ENCODE measurements at regions not wholly inside any gene's neighbourhood (a gene's known extent, or its start where the extent isn't known, plus 50 kb on each side); places are given as distances from the start of the nearest gene placed in this dataset.
"Not testable (repeated sequence)": the region's sequence is repeated elsewhere in the genome, so short reads cannot be mapped to it uniquely, and the experiment has no call there.

DNA sequence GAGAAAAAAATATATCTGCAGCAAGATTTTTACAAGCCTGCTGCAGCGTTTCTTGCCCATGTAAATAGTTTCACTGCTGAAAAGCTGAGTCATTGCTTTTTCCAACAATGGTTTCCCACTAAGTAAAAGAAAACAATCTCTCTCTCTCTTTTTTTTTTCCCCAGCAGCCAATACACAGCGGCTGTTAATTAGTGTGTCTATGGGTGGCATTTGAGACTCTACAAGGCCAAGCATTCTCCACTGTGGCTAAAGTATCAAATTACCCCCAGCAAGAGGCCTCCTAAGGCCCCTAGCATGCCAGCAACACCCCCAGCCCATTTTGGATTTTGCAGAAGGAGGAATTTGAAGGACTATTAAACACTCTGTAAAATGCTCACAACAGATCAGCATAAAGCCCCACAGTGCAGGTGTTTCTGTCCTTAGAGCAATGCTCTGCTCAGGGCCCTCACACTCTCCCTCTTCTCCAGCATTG lies 837.4 kb downstream of the TRIML1 start:
- no peak for DNase-seq

DNA sequence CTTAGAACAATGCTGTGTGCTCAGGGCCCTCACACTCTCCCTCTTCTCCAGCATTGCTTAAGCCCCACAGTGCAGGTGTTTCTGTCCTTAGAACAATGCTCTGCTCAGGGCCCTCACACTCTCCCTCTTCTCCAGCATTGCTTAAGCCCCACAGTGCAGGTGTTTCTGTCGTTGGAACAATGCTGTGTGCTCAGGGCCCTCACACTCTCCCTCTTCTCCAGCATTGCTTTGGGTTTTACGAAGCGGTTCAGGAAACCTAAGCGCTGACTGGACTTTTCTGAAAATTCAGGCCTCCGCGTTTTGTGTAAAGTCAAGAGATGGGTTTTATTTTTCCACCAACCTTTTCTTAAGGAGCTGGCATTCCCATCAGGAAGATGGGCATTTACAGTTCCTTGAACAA lies 838.0 kb downstream of the TRIML1 start:
- DNase-seq: not testable (repeated sequence)

DNA sequence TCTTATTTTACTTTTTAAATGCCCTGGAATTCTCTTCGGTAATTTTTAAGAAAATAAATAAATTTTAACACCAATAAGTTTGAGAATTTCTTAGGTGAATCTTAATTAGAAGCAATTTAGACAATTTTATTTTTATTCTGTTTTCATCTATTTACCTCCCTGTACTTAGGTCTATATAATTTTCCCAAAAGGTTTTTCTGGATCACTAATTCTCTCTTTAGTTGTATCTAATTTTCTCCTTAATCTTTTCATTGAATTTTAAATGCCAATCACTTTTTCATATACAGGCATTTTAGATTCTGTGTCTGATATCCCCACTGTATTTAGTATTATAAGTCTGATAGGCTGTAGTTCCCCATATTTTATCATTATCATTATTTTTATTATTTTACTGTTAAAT lies 845.3 kb downstream of the TRIML1 start:
- DNase-seq: no peak

DNA sequence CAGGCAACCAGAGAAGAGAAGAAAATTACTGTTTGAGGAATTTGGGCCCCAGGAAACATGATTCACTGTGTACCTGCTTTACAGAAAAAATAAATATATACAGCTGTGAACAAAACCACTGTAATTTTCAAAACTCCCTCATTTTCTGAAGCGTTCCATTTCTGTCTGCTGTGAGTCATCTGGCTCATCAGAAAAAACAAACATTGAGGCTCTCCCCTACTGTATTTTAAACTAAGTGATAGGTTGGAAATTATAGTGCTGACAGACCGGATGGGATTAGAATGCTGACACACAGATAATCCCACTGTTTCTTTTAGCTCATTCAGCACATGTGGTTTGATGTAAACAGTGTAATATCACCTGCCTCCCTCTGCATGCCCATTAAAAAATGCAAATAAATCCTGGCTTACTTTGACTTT lies 847.0 kb downstream of the TRIML1 start:
- no peak for DNase-seq

DNA sequence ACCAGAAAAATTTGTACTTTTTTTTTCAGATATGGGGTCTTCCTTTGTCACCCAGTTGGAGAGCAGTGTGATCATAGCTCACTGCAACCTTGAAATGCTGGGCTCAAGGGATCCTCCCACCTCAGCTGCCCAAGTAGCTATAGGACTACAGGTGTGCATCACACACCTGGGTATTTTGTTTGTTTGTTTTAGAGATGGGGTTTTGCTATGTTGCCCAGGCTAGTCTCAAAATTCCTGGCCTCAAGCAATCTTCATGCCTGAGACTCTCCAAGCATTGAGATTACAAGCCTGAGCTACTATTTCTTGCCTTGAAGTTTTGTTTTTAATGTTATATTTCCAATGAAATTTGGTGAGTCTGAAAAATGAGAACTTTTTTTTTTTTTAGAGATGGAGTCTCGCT lies 847.8 kb downstream of the TRIML1 start:
- DNase-seq: no peak

DNA sequence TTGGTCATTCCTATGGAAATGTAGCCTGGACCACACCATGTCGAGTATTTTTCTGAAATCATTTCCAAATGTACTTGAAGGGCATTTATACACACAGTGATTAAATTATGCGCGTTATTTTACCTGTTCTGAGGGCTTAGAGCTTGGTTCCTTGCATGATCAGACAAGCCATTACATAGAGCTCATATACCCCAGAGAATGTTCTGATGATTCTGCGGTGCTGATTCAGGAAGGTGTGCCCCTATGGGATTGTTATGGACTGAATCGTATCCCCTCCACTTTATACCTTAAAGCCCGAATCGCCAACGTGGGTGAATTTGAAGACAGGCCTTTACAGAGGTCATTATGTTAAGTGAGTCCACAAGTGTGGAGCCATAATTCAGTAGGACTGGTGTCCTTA lies 848.9 kb downstream of the TRIML1 start:
- no peak for DNase-seq

DNA sequence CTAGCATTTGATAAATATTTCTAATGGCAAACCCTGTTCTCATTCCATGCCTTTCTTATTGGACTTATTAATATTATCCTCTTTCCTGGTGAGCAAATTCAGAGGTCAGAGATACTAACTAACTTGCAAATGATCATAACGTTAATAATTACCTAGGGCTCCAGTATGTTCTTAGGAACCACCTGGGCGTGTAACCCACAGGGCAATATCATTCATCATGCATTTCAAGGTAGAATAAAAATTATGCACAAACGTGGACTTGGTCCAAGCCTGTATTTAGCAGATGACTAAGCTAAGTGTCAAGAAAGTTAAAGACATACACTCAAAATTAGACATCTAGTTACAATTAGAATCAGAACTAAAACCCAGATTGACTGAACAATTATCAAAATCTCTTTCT lies 850.1 kb downstream of the TRIML1 start:
- no peak for DNase-seq

DNA sequence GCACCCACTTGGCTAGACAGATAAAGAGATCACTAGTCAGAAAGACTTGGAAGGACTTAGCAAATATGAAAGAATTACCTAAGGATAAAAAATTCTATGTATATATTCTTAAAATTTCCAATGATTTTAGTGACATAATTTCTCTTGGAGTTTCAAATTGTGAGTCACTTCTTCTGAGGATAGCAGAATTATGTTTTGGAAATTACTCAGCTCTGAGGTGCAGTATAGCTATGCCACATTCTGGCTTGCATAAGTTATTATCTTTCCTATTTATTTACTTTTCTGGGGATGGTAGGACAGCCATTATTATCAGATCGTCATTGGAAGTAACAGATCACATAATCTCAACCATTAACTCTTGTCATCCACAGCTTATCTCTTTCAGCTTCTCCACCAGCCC lies 853.5 kb downstream of the TRIML1 start:
- DNase-seq: no peak

DNA sequence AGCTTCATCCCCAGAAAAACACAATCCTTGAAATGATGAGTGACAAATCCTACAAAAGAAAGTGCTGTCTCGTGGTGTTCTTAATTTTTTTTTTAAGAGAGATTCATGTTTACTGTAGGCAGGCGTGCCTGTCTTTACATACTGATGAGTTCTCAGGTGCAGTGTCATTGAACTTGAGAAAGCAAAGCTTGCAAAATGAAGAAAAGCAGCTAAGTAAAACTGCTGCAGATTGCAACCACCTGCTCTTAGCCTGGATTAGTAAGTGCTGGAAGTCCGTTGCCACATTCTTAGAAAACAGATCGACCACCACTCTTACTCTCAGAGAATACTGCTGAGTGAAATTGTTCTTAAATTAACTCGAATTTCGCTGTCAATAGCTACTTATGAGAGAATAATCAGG lies 854.6 kb downstream of the TRIML1 start:
- no peak for DNase-seq

DNA sequence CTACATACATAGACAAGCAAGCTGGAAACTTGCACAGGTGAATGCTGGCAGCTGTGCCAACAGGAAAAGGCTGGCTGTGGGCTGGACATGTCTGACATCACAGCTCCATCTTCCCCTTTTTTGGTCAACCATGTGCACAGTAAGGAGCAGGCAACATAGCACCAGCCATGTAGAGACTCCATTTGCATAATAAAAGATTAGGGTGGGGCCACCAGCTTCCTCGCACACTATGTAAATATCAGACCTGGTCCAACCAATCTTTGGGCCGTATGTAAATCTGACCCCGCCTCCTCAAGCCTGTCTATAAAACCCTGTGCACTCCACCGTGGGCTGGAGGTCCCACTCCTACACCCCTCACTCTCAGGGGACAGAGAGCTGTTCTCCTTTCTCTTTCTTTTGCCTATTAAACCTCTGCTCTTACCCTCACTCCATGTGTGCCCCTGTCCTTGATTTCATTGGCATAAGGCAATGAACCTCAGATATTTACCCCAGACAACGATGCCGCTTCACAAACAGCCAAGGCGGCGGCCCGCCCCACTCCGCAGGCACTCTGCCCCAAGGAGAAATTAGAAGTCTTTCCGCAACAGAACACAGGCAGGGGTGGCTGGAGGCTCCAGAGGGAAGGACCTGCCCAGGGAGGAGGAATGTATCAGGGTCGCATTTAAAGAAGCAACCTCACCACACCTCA lies 862.2 kb downstream of the TRIML1 start:
- no peak for DNase-seq

DNA sequence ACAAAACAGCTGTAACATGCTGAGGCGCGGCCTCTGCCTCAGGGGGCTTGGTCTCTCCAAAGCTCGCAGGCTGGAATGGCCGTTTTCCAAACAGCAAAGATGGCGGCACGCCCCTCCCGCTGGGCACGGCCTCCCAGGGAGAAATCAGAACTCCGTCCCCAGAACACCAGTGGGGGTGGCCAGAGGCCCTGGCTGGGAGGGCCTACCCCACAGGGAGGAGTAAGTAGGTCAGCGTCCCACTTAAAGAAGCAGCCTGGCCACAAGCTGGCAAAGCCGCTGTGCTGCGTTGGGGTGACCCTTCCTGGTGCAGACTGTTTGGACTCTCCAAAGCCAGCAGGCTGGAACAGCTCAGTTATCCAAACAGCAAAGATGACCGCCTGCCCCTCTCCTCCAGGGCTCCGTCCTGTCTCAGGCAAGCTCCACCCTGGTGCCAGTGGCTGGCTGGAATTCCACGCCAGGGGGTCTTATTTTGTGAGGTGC lies 862.8 kb downstream of the TRIML1 start:
- no peak for DNase-seq

DNA sequence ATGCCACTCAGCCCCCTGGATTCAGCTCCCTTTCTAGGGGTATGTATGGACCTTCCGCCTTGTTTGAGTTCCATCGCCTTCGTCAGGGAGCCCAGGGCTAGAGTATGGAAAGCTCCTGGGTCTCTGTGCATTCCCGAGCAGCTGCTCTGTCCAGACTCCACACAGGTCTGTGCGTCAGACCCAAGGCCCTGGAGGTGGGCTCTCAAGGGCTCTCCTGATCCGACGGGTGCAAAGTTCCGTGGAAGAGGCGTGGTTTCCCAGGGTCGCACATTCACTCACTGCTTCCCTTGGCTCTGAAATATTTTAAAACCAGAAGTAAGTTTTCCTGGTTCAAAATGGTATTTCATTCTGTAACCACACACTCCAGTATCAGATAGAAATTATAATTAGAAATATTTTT lies 863.2 kb downstream of the TRIML1 start:
- no peak for DNase-seq

DNA sequence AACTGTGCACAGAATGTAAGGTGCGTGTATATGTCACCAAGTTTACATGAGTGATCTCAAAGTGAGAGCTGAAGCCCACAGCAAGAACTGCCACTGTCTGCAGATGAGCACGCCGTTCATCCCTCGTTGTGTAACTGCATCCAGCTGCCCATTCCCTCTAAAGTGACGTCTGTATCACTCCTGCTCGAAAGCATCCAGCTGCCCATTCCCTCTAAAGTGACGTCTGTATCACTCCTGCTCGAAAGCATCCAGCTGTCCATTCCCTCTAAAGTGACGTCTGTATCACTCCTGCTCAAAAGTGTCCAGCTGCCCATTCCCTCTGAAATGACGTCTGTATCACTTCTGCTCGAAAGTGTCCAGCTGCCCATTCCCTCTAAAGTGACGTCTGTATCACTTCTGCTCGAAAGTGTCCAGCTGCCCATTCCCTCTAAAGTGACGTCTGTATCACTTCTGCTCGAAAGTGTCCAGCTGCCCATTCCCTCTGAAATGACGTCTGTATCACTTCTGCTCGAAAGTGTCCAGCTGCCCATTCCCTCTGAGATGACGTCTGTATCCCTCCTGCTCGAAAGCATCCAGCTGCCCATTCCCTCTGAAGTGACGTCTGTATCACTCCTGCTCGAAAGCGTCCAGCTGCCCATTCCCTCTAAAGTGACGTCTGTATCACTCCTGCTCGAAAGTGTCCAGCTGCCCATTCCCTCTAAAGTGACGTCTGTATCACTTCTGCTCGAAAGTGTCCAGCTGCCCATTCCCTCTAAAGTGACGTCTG lies 871.4 kb downstream of the TRIML1 start:
- not testable (repeated sequence) for DNase-seq

DNA sequence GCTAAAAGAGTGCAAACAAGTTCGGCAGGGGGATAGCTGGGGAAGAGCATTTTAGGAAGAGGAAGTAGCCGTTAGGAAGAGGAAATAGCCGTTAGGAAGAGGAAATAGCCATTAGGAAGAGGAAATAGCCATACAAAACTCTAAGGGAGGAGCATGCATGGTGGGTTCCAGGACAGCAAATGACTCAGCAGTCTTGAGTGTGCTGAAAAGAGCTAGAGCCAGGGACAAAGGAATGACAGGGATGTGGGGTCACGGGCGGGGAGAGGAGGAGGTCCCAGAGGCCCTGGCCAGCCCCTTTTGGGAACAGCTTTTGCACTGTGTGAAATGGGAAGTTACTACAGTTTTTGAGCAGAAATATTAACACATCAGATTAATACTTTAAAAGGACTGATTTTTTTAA lies 882.6 kb downstream of the TRIML1 start:
- DNase-seq: no peak

DNA sequence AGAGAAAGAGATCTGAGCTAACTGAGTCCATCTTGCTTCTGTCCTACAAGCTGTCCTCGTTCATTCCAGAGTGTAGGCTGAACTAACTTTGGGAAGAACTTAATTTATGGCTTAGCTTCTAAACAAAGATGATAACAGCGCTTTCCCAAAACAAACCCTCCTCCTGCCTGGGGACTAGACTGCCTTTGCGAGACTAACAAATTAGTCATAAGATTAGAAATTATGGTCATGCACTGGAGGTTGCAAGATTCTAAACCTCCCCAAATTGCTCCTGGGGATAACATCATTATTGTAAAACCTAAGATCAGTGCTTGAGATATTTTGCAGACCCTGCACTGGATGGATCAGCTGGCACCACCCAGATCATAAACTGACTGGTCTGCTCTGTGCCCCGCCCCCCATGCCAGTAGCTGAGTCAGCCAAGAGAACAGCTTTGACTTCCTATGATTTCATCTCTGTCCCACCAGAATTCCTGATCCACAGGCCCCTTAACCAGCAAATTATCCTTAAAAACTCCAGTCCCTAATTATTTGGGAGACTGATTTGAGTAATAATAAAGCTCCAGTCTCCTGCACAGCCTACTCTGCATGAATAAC lies 883.3 kb downstream of the TRIML1 start:
- DNase-seq: no peak

DNA sequence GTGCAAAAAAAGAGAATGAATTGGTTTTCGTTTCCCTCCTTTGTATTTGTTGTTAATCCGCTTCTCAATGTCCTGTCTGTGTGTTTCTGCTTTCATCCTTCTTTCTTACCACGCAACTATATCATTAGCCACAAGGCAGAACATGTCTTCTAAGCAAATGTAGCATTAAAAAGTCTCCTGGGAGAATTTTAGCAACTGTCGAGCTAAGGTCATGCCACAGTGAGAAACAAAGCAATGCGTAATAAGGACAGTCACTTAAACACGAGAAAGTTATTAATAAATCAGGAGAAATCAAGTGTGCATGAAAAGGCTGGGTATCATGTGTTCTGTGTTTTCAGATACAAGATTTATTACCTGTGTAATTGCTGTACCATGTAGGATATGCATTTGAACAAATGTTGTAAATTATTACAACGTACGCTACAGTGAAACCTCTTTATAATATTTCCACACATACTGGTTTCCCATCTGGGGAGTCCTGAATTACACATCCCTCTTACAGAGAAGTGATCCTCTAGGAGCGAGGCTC lies 890.8 kb downstream of the TRIML1 start:
- DNase-seq: no peak

DNA sequence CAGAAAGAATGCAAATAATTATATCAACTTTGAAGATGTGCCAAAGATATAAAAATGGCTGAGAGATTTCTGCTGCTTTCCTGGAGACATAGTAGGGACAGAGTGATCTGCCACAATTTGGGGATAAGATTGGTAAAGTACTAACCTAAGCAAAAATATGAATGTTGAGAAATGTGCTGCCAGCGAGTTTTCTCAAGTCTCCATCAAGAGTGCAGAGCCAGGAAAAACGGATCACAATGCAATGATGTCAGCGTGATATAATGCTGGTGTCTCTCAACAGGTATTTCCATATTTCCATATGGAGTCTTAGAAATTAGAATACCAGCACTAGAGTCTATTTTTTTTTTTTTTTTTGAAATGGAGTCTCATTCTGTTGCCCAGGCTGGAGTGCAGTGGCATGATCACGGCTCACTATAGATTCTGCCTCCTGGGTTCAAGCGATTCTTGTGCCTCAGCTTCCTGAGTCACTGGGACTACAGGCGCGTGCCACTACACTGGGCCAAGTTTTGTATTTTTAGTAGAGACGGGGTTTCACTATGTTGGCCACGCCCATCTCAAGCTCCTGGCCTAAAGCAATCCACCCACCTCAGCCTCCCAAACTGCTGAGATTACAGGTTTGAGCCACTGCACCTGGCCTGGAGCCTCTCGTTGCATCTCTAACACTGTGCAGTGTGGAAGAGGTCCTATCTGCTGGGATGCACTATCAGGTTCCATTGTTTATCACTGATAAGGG lies 893.5 kb downstream of the TRIML1 start:
- no peak for DNase-seq

DNA sequence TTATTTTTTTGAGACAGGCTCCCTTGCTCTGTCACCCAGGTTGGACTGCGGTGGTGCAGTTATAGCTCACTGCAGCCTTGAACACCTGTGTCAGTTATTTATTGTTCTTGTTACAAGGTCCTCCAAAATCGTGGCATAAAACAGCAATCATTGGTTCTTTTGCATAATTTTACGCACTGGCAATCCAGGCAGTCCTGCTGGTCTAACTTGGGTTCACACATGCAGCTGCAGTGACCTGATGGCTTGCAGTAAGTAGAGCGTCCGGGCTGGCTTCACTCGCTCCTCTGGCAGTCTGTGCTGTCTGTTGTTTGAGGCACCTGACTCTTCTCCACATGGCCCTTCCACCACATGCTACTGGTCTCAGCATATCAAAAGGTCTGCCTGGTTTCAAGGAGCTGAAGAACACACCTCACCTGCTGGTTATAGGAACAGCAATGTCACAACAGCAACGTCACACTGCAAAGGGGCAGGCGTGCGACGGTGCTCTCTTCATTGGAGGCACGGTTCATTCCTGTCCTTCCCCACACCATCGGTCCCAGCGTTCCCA lies 894.6 kb downstream of the TRIML1 start:
- DNase-seq: no peak

DNA sequence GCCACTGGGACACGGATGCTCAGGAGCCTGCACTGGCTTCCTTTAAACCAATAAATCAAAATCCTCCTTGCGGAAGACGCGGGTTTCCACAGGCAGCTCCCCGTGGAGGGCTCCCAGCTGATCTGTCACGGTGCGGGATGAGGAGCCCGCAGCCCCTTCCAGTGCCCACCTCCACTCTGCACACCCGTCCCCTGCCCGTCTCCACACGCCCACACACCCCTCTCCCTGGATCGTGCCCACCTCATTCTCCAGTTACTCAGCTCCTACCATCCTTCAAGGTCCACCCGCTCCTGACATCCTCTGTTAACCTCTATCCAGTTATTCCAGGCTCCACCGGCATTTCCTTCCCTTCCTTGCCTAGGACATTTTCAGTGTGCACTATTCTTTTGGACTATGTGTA lies 895.9 kb downstream of the TRIML1 start:
- DNase-seq: no peak

DNA sequence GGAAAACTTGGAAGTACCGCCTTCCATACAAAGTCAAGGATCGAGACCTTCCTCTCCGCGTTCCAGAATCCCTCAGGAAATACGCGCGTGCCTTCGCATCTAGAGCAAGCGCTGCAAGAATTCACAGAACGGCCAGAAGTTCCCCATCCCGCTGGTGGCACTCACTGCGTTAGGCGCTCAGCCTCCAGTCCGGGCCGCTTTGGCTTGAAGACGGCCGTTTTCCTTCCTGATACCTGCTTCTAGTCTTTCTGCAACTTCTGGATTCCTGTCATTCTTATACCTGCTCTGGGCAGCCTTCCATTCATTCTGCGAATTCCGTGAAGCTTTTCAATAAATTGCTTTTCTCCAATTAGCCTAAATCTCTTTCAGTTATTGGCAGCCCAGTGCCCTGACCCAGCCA lies 896.4 kb downstream of the TRIML1 start:
- DNase-seq: no peak

DNA sequence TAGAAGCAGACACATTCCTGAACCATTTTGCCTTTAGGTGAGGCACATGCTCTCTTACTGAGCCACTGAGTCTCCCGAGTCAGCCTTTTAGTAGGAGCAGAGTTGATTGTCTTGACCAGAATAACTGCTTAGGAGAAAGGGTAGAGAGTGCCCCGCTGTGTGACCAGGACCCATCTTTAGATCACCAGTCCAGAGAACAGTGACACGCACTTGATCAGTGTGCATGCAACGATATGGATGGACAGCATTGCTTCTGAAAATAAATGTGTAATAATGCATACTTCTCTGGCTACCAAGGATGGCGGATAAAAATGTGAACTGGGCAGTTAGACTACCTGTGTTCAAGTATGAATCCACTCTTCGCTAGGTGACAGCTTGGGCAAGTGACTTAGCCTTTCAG lies 897.7 kb downstream of the TRIML1 start:
- no peak for DNase-seq

DNA sequence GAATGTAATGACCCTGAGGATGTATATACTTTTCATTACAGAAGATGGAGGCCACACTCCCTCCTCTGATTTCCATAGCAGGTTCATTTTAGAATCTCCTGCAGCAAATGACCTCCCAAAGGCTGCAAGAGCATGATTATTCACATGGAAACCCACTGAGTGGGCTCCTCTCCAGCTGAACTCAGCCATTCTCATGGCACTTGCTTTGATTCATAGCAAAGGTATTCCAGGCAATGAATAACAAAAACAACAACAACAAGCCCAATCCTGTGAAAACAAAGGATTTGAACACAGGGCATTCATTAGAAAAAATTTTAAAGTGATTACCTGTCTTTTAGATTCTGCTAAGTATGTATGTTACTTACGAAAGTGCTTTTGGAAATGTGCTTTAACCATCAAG lies 894.0 kb upstream of the FRG1 start:
- no peak for DNase-seq

DNA sequence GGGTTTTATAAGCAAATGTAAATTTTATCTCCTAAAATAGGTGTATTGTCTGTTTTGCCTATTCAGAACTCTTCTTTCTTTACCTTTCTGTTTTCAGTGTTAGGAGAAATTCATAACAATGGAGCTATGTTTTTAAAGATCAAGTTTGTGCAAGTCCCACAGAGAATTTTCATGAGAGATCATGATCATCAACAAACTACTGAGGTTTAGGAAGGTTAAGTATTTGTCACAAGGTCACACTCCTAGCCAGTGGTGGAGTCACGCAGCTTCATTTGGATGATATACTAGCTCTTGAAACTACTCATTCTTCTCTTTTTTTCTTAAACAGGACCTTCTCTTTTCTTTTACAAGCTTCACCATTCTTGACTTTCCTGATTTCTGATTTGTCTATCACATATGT lies 892.6 kb upstream of the FRG1 start:
- DNase-seq: no peak
